ENCODE measurements at regions not wholly inside any gene's neighbourhood (a gene's known extent, or its start where the extent isn't known, plus 50 kb on each side); places are given as distances from the start of the nearest gene placed in this dataset.

- DNase-seq (ENCODE audit: low read depth), result no peak
These were observed 360.6 kb upstream of the USP24 start for GRCh38 chr1:55575571-55576279.

- no peak for DNase-seq (ENCODE audit: low read depth)
These were observed 359.6 kb upstream of the USP24 start for GRCh38 chr1:55574691-55575225.

- no peak for DNase-seq (ENCODE audit: low read depth)
These were observed 357.9 kb upstream of the USP24 start for GRCh38 chr1:55572878-55573734.

GRCh38 chr1:55571767-55572166 is 356.6 kb upstream of the USP24 start:
- no peak for DNase-seq (ENCODE audit: low read depth)

- no peak for DNase-seq (ENCODE audit: low read depth)
These were observed 354.3 kb upstream of the USP24 start for GRCh38 chr1:55569417-55569816.

GRCh38 chr1:55568732-55569131 is 353.6 kb upstream of the USP24 start:
- DNase-seq (ENCODE audit: low read depth), result no peak

- DNase-seq (ENCODE audit: low read depth), result no peak
These were observed 345.1 kb upstream of the USP24 start for GRCh38 chr1:55560266-55560665.

GRCh38 chr1:55559842-55560241 is 344.7 kb upstream of the USP24 start:
- no peak for DNase-seq (ENCODE audit: low read depth)

- DNase-seq (ENCODE audit: low read depth), result no peak
These were observed 344.0 kb upstream of the USP24 start for GRCh38 chr1:55559161-55559611.

GRCh38 chr1:55558515-55558914 is 343.4 kb upstream of the USP24 start:
- no peak for DNase-seq (ENCODE audit: low read depth)

GRCh38 chr1:55555956-55556725 is 341.0 kb upstream of the USP24 start:
- no peak for DNase-seq (ENCODE audit: low read depth)

- DNase-seq (ENCODE audit: low read depth), result no peak
These were observed 339.4 kb upstream of the USP24 start for GRCh38 chr1:55554611-55555010.

GRCh38 chr1:55552636-55553035 is 337.5 kb upstream of the USP24 start:
- DNase-seq (ENCODE audit: low read depth), result no peak

- no peak for DNase-seq (ENCODE audit: low read depth)
These were observed 332.2 kb upstream of the USP24 start for GRCh38 chr1:55547405-55547804.

GRCh38 chr1:55546553-55546952 is 331.4 kb upstream of the USP24 start:
- no peak for DNase-seq (ENCODE audit: low read depth)

GRCh38 chr1:55544826-55545225 is 329.7 kb upstream of the USP24 start:
- no peak for DNase-seq (ENCODE audit: low read depth)

GRCh38 chr1:55542901-55543504 is 327.8 kb upstream of the USP24 start:
- no peak for DNase-seq (ENCODE audit: low read depth)

- no peak for DNase-seq (ENCODE audit: low read depth)
These were observed 326.1 kb upstream of the USP24 start for GRCh38 chr1:55541296-55541695.

GRCh38 chr1:55539652-55540512 is 324.7 kb upstream of the USP24 start:
- DNase-seq (ENCODE audit: low read depth), result no peak

GRCh38 chr1:55538428-55538827 is 323.3 kb upstream of the USP24 start:
- no peak for DNase-seq (ENCODE audit: low read depth)

- DNase-seq (ENCODE audit: low read depth), result no peak
These were observed 321.3 kb upstream of the USP24 start for GRCh38 chr1:55536545-55536865.
